ENCODE measurements at regions not wholly inside any gene's neighbourhood (a gene's known extent, or its start where the extent isn't known, plus 50 kb on each side); places are given as distances from the start of the nearest gene placed in this dataset.

GRCh38 chr12:17866802-17867201 is 223.2 kb downstream of the RERGL start:
- TF ChIP-seq MAFG (tag; conservative IDR thresholded peaks at IDR 0.05) (no peak), ZNF740 (CRISPR knock-in tag; IDR thresholded peaks at IDR 0.05) (no peak), ZNF740 (tag; IDR thresholded peaks at IDR 0.05) (no peak), CTCF (IDR thresholded peaks at IDR 0.05 in 2 of 3, conservative IDR thresholded peaks at IDR 0.05 in 1 of 3; ENCODE audit: insufficient read depth in 2 of 3, low read depth in 1 of 3, low read length in 3 of 3) (no peak), HOXB6 (CRISPR knock-in tag; IDR thresholded peaks at IDR 0.05; ENCODE audit: borderline replicate concordance) (no peak), JUNB (CRISPR knock-in tag; conservative IDR thresholded peaks at IDR 0.05) (no peak), ESRRA (IDR thresholded peaks at IDR 0.05; ENCODE audit: borderline replicate concordance, low read depth) (no peak), TAF1 (IDR thresholded peaks at IDR 0.05; ENCODE audit: control insufficient read depth, extremely low read depth, insufficient read depth, low read length, severe bottlenecking) (no peak), ELK1 (CRISPR knock-in tag; IDR thresholded peaks at IDR 0.05) (no peak)
